ENCODE measurements at regions not wholly inside any gene's neighbourhood (a gene's known extent, or its start where the extent isn't known, plus 50 kb on each side); places are given as distances from the start of the nearest gene placed in this dataset.
"Not testable (repeated sequence)": the region's sequence is repeated elsewhere in the genome, so short reads cannot be mapped to it uniquely, and the experiment has no call there.

DNA sequence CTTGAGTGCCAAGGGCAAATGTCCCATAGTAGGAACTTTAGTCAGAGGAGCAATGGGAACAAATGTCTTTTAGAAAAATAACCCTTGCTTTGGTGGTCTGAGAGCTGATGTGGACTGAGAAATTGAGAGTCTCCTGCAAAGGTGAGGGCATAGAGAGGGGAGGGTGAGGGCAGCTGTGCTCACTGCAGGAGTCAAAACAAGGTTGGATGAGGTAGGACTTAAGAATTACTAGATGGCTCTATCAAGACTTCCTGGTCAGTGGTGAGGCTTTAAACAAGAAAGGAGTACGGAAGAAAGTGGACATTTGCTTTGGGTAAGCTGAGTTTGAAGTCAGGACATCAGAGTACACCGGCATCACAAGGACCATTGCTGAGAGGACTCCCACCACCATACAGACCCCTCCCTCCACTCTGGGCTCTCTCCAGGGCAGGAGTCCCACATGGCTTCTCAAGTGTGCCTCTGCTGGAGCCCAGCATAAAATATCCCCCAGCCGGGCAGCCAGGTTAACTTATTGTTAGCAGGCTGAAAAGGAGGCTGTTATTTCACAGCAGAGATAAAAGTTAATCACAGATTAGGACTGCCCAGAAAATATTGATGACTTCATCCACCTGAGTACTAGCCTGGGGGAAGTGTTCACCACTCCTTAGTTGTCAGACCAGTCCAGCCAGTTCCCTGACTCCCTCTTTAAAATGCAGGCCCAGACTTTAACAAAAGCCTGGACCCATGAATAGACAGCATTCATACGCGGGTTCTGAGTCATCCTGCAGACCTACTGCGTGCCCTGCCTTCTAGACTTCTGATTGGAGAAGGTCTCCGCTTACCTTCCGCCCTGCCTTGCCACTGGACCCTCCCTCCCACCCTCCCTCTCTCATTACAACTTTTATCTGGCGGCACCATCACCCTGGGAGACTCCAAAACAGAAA lies 167.2 kb downstream of the BCL2L11 start:
- not testable (repeated sequence) for DNase-seq (ENCODE audit: low spot score)

DNA sequence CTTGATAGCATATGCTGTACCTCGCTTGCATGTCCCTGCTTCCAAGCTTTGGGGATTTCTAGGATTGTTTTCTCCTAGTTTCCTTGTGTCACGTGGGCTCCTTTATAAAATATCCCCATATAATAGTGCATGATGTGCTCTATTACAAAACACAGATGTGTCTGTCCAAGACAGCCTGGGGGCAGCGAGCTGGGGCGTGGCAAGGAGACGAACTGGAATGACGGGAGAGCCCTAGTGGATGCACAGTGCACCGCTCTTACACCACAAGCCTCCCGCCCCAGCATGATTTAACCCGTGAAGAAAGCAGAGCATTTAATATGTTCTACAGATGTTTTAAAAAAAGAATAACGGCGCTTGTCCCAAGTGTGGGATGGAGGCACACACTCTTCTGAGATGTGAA lies 169.7 kb downstream of the BCL2L11 start:
- DNase-seq (ENCODE audit: low spot score): not testable (repeated sequence)

DNA sequence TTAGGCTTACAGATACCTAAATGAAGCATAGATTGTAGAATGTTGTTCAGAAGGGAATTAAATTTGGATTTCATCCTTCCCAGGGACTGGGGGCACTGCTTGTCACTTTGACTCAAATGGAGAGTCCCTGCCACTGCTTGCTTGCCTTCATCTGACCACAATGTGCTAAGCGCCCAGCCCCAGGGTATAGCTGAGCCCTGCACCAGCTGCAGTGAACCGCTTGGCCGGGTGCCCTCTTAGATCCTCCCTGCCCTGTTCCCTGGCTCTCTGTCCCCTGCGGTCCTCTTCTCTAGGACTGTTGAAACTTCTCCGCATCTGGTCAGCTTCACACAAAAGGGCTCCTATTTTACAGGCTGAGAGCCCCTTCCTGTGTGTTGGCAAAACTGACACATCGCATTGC lies 170.9 kb downstream of the BCL2L11 start:
- DNase-seq (ENCODE audit: low spot score): not testable (repeated sequence)

DNA sequence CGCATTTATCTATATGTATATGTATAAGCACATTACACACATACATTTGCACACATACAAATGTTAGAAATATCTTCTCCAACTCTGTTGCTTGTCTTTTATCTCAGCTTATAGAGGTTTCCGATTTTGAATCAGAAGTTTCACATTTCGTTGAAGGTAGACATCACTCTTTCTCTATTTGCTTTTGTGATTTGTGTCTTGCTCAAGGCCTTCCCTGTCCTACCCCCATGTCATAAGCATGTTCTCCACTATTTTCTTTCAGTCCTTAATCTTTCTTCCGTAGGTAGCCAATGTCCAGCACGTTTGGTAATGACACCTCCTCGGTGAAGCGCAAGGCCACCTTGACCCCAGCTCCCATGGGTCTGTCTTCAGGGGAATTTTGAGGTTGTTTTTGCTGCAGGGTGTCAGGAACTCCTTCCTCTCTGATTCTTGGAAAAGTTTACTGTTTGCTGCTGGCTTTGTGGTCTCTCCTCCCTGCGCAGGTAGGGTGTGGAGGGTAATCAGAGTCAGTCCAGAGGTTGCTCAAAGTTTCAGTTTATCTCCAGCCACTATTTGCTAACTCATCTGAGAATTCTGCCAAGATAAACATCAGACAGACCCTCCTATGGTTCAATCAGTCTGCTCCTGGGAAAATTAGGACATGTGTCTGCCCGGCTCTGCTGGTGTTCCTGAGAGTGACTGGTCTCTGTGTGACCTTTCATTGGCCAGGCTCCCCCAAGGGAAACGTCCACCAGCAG lies 171.7 kb downstream of the BCL2L11 start:
- DNase-seq (ENCODE audit: low spot score): not testable (repeated sequence)

DNA sequence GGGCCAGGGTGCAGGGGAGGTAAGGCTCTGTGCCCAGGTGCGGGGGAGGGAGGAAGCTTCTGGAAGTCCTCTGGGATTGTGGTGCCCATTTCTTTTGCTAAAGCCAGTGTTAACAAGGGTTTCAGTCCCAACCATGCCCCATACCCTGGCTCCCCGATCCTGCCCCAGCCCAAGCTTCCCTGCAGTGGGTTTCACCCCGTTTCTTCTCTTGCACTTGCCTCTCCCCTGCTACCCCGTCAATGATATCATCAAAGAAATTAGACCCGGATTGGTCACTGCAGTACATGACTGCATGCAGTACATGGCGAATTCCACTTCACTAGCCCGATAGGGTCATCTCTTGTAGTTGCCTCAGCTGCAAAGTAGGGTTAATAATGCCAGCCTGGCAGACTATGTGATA lies 174.0 kb downstream of the BCL2L11 start:
- DNase-seq (ENCODE audit: low spot score): not testable (repeated sequence)

DNA sequence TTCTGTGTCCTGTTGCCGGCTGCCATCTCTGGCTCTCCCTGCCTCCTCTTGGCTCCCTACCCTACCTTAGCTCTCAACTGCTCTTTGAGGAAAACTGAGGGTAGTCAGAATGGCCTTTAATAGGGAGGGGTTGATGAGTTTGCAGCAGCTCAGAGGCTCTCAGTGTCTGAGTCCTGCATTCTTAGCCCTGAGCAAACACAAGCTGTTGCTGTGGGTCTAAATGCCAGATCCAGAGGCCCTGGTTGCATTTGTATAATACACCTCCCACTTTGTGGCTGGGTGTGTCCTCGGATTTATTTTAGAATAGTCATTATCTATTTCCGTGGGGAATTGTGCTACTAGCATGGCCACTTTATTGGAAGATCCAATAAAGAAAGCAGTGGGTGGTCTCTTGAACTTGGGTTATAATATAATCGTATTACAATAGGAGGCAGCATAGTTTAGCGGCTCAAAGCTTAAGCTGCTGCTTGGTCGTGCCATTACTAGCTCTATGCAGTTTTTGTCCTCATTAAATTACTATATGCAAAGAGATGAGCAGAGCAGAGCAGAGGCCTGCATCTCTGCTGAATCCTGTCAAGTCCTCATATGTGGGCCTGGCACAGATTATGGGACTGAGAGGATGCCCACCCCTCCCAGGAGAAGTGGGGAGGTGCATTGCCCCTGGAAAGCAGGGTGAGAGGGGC lies 175.5 kb downstream of the BCL2L11 start:
- DNase-seq (ENCODE audit: low spot score): not testable (repeated sequence)

DNA sequence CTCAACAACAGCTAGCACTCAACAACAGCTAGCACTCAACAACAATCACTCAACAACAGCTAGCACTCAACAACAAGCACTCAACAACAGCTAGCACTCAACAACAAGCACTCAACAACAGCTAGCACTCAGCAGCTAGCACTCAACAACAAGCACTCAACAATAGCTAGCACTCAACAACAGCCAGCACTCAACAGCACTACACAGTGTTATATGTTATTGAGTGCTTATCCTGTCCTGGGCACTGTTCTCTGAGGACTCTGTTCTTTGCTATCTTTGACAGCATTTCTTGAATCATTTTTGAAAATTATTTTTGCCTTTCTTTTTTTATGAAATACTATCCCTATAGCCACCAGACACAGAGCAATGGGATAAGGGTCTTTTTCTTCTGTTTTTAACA lies 176.4 kb downstream of the BCL2L11 start:
- DNase-seq (ENCODE audit: low spot score): not testable (repeated sequence)

DNA sequence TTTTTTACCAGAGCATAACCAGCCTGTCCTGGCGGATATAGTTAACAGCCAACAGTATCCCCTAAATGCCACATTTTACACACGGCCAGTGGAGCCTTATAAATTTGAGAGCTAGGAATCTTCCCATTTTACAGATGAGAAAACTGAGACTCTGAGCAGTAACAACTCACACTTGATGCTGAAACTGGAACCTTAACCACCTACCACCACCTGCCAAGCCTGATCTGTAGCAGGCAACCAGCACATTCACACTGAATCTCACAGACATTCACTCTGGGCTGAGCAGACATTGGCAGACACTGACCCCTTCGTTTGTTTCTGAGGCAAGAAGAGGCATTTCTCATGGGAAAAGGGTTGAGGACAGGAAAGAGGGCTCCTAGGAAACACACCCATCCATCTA lies 178.2 kb downstream of the BCL2L11 start:
- not testable (repeated sequence) for DNase-seq (ENCODE audit: low spot score)

DNA sequence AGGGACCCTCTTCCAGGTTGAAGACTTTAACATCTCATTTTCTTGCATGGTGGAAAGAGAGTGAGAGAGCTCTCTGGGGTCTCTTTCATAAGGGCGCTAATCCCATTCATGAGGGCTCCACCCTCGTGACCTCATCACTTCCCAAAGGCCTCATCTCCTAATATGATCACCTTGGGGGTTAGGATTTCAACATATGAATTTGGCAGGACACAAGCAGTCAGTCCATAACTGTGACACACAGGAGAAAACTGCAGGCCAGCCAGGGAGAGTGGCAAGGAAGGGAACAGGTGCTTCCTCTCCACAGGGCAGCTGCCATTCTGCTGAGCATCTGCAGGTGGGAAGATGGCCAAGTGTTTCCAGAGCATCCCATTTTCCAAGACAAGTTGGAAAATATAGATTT lies 178.9 kb downstream of the BCL2L11 start:
- not testable (repeated sequence) for DNase-seq (ENCODE audit: low spot score)

DNA sequence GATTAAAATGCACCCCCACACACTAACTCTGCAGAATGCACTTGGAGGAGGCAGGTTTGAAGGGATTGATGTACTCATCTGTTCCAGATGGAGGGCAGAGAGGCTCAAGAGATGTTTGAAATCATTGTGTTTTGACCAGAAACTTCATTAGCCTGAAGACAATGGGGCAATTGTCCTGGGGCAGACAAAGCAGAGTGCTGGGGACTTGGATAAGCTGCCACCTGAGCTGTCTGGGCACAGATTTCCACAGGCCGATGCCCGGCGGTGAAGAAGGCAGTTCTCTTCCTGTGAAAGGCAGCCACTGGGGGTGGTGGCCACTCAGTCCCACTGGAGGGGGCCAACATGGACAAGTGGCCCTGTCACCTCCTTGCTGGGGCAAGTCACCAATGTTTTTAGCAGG lies 181.0 kb downstream of the BCL2L11 start:
- DNase-seq (ENCODE audit: low spot score): not testable (repeated sequence)

DNA sequence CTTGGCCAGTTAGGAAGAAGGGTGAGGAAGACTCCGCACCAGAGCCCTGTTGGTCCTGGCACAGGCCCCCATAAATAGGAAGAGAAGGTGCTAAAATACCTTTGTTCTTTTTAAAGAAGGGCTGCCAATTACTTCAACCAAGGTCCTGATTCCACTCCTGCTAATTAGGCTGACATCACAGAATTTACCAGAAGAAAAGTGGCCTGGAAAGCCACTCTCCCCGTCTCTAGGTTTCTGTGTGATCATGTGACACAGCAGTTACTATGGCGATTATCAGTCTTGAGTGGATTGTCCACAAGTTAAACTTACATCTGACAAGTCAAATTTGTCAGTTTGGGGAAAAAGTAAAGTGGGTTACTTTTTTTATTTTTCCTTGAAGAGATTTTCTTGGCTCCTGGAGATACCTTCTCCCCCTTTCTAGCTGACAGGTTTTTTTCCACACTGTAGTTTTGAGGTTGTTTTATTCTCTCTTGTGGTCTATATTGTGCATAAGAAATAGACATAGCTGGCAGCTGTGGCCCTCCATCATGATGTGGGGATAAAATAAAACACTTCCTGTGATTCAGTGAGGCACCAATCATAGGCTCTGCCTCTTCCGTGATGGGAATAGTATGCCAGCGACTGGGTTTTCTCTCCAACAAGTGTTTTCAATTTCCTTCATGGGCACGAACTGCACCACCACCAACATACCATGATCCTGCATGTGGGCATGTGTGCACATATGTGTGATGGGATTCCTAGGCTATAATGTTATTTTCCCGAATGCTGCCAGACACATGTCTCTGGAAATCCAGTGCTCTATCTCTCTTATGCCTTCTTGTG lies 181.9 kb downstream of the BCL2L11 start:
- DNase-seq (ENCODE audit: low spot score): not testable (repeated sequence)

DNA sequence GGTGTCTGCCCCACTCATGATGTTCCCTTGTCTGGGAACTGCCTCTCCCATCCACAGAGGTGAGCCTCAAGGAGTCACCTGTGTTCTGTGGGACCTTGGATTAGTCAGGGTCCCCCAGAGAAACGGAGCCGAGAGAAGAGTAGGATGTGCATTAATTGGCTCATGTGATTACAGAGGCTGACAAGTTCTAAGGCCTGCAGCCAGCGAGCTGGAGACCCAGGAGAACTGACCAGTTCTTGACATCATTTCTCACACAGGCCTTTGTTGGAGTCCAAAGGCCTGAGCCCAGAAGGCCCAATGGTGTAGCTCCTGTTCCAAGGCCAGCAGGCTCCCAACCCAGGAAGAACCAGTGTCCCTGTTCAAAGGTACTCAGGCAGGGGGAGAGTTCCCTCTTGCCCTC lies 186.6 kb downstream of the BCL2L11 start:
- not testable (repeated sequence) for DNase-seq (ENCODE audit: low spot score)

DNA sequence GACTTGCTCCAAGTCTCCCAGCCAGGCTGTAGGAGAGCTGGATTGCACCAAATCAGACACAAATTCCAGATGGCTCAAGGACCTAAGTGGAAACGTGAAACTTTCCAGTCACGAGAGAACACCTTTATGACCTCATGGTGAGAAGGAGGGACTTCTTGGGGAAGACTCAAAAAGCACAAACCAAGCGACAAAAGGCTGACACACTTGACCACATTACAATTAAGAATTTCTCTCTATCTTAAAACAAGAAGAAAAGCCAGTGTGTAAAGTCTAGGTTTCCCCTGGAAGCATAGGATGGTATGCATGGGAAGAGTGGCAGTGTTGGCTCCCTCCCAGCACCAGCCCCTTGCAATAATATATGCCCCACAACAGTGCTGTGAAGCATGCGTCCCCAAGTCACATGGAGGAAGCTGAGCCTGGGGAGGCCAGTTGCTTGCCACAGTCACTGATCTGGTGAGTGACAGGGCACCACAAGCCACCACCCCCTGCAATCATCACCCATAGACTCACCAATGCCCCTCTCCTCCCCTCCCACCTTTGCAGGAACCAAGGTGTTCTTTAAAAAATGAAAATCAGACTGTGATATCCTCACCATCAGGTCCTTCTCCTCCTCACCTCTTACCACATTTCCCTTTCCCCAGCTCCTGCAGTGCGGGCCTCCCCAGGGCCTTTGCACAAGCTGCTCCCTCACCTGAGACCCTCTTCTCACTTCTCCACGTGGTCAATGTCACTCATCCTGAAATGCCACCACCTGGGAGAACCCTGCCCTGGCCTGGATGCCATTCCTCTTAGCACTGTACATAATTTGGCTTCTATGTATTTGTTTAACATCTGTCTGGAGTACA lies 188.7 kb downstream of the BCL2L11 start:
- DNase-seq (ENCODE audit: low spot score): not testable (repeated sequence)

DNA sequence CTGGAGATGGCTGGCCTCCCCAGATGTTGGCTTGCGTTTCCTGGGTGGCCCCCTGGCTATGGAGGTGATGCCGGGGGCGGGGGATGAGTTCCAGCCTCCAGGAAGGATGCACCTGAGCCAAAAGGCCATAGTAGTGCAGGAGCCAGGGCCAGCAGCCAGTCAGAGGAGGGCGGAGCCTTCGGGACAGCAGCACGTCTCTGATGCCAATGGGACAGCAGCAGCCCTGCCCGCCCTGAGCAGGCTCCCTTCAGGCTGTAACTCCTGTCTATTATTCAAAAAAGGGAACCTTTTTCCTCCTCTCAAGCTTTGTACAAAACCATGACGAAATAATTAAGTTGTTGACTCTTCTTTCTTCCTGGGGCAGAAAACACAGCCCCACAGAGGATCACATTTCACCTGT lies 189.7 kb downstream of the BCL2L11 start:
- not testable (repeated sequence) for DNase-seq (ENCODE audit: low spot score)

DNA sequence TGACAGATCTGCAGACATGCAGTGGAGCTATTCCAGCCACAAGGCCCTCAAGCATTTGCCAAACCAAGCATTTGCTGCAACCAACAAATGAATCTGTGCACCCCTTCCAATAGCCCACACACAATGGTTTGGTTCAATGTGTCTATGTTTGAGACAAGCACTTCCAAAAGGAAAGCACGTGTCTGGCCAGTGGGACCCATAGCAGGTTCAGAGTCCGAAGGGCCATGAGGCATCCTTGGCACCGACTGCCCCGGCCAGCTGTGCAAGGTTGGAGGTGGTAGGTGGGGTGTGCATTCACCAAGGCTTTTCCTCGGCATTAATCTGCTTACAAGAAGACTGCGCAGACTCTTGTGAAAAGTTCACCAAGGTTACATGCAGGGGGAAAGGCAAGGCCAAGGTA lies 190.9 kb downstream of the BCL2L11 start:
- not testable (repeated sequence) for DNase-seq (ENCODE audit: low spot score)

DNA sequence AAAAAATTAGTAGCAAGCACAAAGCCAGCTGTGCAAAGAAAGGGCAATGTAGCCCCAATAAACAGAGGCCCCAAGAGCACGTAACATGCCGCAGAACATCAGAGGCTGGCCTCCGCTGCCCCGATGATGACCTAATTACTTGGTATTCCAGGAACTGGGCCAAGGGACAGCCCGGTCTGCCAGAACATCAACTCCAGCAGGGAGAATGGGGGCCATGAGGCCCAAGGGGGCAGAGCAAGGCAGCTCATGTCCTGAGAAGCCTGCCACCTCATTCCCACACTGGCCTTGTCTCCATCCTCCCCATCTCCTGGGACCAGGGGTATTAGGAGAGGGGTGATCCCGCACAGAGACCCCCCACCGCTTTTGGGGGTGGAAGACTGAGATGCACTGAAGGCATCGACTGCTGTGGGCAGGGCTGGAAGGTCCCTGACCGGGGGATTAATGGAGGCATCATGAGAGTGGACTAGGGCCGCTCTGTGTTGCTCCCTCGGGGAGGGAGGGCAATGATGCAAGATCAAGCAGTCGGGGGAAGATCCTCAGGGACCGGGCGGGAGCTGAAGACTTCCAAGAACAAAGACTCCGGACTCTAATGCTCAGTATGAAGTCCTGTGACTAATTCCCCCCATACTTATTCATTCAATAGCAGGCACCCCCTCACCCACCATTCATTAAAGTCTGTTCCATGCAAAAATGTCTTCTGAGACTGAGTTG lies 192.3 kb downstream of the BCL2L11 start:
- DNase-seq (ENCODE audit: low spot score): peak; percentile 38

DNA sequence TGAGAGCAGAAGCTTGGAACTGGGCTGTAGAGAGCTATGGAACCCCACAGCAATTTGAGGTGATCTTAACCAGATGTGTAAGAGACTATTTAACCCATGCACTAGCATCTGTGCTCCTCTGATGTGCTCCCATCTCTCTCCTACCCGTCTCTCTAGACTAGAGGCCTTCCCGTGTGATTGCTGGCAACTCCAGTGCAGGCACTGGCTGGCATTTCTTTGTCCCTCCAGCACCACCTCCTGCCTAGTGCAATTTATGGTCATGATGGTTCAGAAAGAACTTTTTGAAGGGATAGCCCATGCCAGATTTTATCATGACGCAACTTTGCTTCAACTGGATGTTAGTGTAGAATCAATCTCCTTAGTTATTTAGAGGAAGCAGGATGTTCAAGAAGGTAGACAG lies 193.0 kb downstream of the BCL2L11 start:
- peak; percentile 8 for DNase-seq (ENCODE audit: low spot score)

DNA sequence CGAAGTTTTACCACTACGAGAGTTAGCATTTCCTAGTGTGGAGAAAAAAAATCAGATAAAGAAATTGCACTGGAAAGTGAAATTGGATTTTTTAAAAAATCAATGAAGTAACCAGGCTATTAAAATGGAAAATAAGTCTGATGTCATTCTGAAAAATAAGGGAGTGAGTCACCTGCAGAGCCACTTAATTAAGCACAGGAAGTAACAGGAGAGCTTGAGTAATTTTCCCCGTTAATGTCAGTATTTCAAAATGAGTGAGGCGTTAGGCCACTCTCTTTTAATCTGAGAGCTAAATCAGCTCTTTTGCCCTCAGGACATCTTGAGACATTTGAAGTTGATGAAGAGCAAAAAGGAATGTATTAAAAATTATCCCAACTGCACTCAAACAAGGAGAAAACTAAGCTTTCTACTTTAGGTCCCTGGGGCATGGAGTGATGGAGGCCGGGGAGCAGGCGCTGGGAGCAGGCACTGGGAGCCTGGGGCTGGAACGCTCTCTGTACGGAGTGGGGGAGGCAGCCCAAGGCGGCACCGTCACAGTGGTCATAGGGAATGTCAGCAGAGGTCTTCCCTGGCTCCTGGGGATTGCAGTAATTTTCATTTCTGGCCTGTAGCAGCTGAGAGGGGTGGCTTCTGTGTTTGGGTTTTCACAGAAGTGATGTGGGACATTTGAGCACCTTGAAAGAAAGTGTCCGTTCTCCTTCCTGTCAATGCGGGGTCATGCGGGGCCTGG lies 194.6 kb downstream of the BCL2L11 start:
- DNase-seq (ENCODE audit: low spot score): not testable (repeated sequence)

DNA sequence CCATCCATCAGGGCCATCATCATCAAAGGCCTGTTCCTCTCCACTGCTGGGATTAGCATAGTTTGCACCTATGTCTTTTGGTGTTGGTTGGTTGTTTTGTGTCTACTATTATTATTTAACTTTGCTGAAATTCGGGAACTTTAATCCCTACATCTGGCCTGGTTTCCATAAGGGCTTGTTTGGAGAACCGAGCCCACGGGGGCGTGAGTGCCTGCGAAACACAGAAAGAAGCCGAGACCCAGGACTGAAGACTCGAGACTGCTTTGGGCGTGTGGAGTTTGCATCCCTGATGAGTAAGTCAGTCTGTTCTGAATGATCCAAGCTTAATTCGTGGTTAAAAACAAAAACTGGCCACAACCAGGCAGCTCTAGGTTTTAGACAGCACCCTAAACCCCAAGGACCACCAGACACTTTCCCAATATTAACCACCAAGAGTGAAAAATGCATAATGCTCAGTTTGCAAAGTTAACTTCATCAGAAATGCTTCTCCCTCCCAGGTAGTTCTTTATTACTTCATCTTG lies 195.6 kb downstream of the BCL2L11 start:
- not testable (repeated sequence) for DNase-seq (ENCODE audit: low spot score)

Data from pons (tissue), 1 donor.